Suprapubic skin (tissue), 4 donors: ENCODE measurements at regions not wholly inside any gene's neighbourhood (a gene's known extent, or its start where the extent isn't known, plus 50 kb on each side); places are given as distances from the start of the nearest gene placed in this dataset.
A peak's percentile ranks its signal among the peaks of the same experiment; 100 is the strongest.

Source experiments
- DNase-seq, 2 donors: peaks; one replicate each; pipeline ENCODE4 v3.0.0-alpha.2; 2019; ENCODE audit warnings: low spot score in 2 of 2
- H3K27ac ChIP-seq: fragments of 200-600 bp; sonication (generic); one replicate; pipeline ENCODE4 v1.5.1; 2019
- H3K27me3 ChIP-seq: fragments of 200-600 bp; sonication (generic); one replicate; pipeline ENCODE4 v1.5.1; 2019
- H3K36me3 ChIP-seq: fragments of 200-600 bp; sonication (generic); one replicate; pipeline ENCODE4 v1.5.1; 2019
- H3K4me1 ChIP-seq: fragments of 200-600 bp; sonication (generic); one replicate; pipeline ENCODE4 v1.5.1; 2019
- H3K4me3 ChIP-seq: fragments of 200-600 bp; sonication (generic); one replicate; pipeline ENCODE4 v1.5.1; 2019; ENCODE audit warnings: mild to moderate bottlenecking
- H3K9me3 ChIP-seq: fragments of 200-600 bp; sonication (generic); one replicate; pipeline ENCODE4 v1.5.1; 2019
- CTCF ChIP-seq, 2 donors: fragments of 200-600 bp in 1 of 2; fragments of 450-650 bp in 1 of 2; sonication (generic) in 1 of 2; IDR thresholded peaks; one replicate each; pipeline ENCODE4 v1.5.1; 2016 to 2019; ENCODE audit warnings: antibody characterized with exemption in 2 of 2, mild to moderate bottlenecking in 1 of 2, moderate library complexity in 1 of 2
- EP300 ChIP-seq: sonication (generic); formaldehyde crosslinking; IDR thresholded peaks from one replicate; pipeline ENCODE4 v1.6.1; 2017; ENCODE audit warnings: antibody characterized with exemption
- POLR2A ChIP-seq, 2 donors: fragments of 450-650 bp; IDR thresholded peaks; one replicate each; pipeline ENCODE4 v1.6.1; 2017; ENCODE audit warnings: antibody characterized with exemption in 2 of 2, mild to moderate bottlenecking in 2 of 2, moderate library complexity in 2 of 2
- POLR2AphosphoS5 ChIP-seq, 3 donors: sonication (generic); formaldehyde crosslinking; IDR thresholded peaks; one replicate each; pipeline ENCODE4 v1.6.1; 2017; ENCODE audit warnings: antibody characterized with exemption in 3 of 3
- WGBS: methylation state at CpG from one replicate; pipeline ENCODE4 v1.1.5; 2018; 5-methylcytosine and 5-hydroxymethylcytosine counted together

GRCh38 chr12:92275443-92276154 lies 130.0 kb upstream of the BTG1 start:
- TF ChIP-seq POLR2AphosphoS5 (IDR thresholded peaks at IDR 0.05) (no peak), POLR2A (IDR thresholded peaks at IDR 0.05) (no peak), CTCF (IDR thresholded peaks at IDR 0.05) (no peak), EP300 (no peak)
- peaks cover 19% of the 10 kb centered on the region for H3K4me1 ChIP-seq
- H3K27me3 ChIP-seq, result no peaks in the 10 kb centered on the region
- DNase-seq, result no peak
- no peak overlapping the region for H3K4me3 ChIP-seq
- 73% methylated on average over 7 of the region's 7 CpGs for WGBS
- H3K27ac ChIP-seq, result no peak overlapping the region
- H3K36me3 ChIP-seq, result no peaks in the 10 kb centered on the region
- H3K9me3 ChIP-seq, result no peaks in the 10 kb centered on the region

GRCh38 chr12:92273076-92273475 lies 127.4 kb upstream of the BTG1 start:
- DNase-seq, result no peak
- Histone ChIP-seq H3K4me3 (no peak overlapping the region), H3K9me3 (no peaks in the 10 kb centered on the region), H3K4me1 (peaks cover 19% of the 10 kb centered on the region), H3K27ac (peak overlapping the region; percentile 52), H3K36me3 (no peaks in the 10 kb centered on the region), H3K27me3 (no peaks in the 10 kb centered on the region)
- WGBS, result 57% methylated on average over 2 of the region's 2 CpGs
- TF ChIP-seq CTCF (IDR thresholded peaks at IDR 0.05) (no peak), EP300 (no peak), POLR2A (IDR thresholded peaks at IDR 0.05) (no peak), POLR2AphosphoS5 (IDR thresholded peaks at IDR 0.05) (no peak)

GRCh38 chr12:92272061-92272964 lies 126.7 kb upstream of the BTG1 start:
- DNase-seq, result no peak
- 52% methylated on average over 9 of the region's 9 CpGs for WGBS
- no peak for TF ChIP-seq EP300

GRCh38 chr12:92271341-92271740 lies 125.7 kb upstream of the BTG1 start:
- H3K27me3 ChIP-seq, result no peaks in the 10 kb centered on the region
- H3K9me3 ChIP-seq, result no peaks in the 10 kb centered on the region
- TF ChIP-seq POLR2A (IDR thresholded peaks at IDR 0.05), result no peak
- TF ChIP-seq CTCF (IDR thresholded peaks at IDR 0.05), result no peak
- no peak for TF ChIP-seq EP300
- TF ChIP-seq POLR2AphosphoS5 (IDR thresholded peaks at IDR 0.05), result no peak
- peak overlapping the region; percentile 52 for H3K27ac ChIP-seq
- 65% methylated on average over 2 of the region's 2 CpGs for WGBS
- H3K4me1 ChIP-seq, result peaks cover 19% of the 10 kb centered on the region
- H3K36me3 ChIP-seq, result no peaks in the 10 kb centered on the region
- H3K4me3 ChIP-seq, result no peak overlapping the region
- no peak for DNase-seq

More at GRCh38 chr12:92272061-92272964, 126.7 kb upstream of the BTG1 start:
- Histone ChIP-seq H3K4me3 (no peak overlapping the region), H3K4me1 (peaks cover 19% of the 10 kb centered on the region), H3K27ac (peak overlapping the region; percentile 52), H3K27me3 (no peaks in the 10 kb centered on the region), H3K36me3 (no peaks in the 10 kb centered on the region), H3K9me3 (no peaks in the 10 kb centered on the region)

GRCh38 chr12:92270521-92270920 lies 124.9 kb upstream of the BTG1 start:
- TF ChIP-seq POLR2AphosphoS5 (IDR thresholded peaks at IDR 0.05) (no peak), POLR2A (IDR thresholded peaks at IDR 0.05) (no peak), EP300 (no peak), CTCF (IDR thresholded peaks at IDR 0.05) (no peak)
- Histone ChIP-seq H3K4me1 (peaks cover 19% of the 10 kb centered on the region), H3K27ac (peak overlapping the region; percentile 52), H3K27me3 (no peaks in the 10 kb centered on the region), H3K36me3 (no peaks in the 10 kb centered on the region), H3K4me3 (no peak overlapping the region), H3K9me3 (no peaks in the 10 kb centered on the region)
- 51% methylated on average over 2 of the region's 2 CpGs for WGBS
- no peak for DNase-seq
